BJ (cell line): ENCODE measurements at regions not wholly inside any gene's neighbourhood (a gene's known extent, or its start where the extent isn't known, plus 50 kb on each side); places are given as distances from the start of the nearest gene placed in this dataset.
A peak's percentile ranks its signal among the peaks of the same experiment; 100 is the strongest.

Experiments used
- CTCF ChIA-PET: fragments of 350-600 bp; formaldehyde crosslinking; extraction: SDS; loops from one replicate; lab custom pipeline; 2021; ENCODE audit warnings: antibody characterized with exemption, inconsistent platforms; lab: Yijun Ruan, JAX
- POLR2A ChIA-PET: fragments of 300-600 bp; sonication (Branson Sonifier 250); formaldehyde crosslinking; extraction: SDS; loops from one replicate; lab custom pipeline; 2021; ENCODE audit warnings: antibody characterized with exemption; lab: Charles Lee
- DNase-seq: peaks from one replicate; pipeline ENCODE4 v3.0.0-alpha.2; 2011; ENCODE audit warnings: low read depth
- H3K27me3 ChIP-seq: 2 replicates; pipeline ENCODE4 v1.6.0; 2011; ENCODE audit warnings: low read length; ENCODE audit not compliant: control insufficient read depth, insufficient read depth
- H3K36me3 ChIP-seq: 2 replicates; pipeline ENCODE4 v1.5.1; 2011; ENCODE audit warnings: low read length; ENCODE audit not compliant: control insufficient read depth, insufficient read depth
- H3K4me3 ChIP-seq: 2 replicates; pipeline ENCODE4 v1.5.1; 2011; ENCODE audit warnings: low read depth, mild to moderate bottlenecking, control low read depth, low read length
- TF ChIP-seq, protein P1 (sequence below): IDR thresholded peaks from 2 replicates; pipeline ENCODE4 v1.5.1; 2011; ENCODE audit warnings: low read depth, mild to moderate bottlenecking, control low read depth, inconsistent platforms, low read length, moderate library complexity; ENCODE audit not compliant: insufficient read depth

DNA sequence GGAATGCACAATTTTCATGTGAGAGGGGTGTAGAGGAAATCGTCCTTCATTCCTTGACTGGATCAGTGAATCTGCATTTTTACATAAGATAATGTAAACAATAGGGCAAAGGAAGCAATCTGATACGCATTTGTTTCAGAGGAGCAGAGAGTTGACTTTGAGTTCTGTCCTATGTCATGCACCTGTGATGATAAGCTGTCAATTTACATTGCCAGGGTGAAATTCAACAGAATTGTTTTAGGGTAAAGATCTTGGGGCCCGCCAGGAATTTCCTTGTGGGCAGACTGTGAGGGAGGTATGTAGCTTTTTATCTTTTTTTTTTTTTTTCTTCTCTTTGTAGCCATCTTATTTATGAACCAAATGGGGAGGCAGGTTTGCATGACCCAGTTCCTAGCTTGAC is 58.3 kb upstream of the LARP1 start:
- TF ChIP-seq, protein P1, sequence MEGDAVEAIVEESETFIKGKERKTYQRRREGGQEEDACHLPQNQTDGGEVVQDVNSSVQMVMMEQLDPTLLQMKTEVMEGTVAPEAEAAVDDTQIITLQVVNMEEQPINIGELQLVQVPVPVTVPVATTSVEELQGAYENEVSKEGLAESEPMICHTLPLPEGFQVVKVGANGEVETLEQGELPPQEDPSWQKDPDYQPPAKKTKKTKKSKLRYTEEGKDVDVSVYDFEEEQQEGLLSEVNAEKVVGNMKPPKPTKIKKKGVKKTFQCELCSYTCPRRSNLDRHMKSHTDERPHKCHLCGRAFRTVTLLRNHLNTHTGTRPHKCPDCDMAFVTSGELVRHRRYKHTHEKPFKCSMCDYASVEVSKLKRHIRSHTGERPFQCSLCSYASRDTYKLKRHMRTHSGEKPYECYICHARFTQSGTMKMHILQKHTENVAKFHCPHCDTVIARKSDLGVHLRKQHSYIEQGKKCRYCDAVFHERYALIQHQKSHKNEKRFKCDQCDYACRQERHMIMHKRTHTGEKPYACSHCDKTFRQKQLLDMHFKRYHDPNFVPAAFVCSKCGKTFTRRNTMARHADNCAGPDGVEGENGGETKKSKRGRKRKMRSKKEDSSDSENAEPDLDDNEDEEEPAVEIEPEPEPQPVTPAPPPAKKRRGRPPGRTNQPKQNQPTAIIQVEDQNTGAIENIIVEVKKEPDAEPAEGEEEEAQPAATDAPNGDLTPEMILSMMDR = no peak
- ChIA-PET POLR2A (no interaction called here), CTCF (no interaction called here)
- H3K27me3 ChIP-seq = no peaks in the 10 kb centered on the region; the same call in 1 of the 2 replicates
- no peak for DNase-seq
- H3K4me3 ChIP-seq = no peak overlapping the region
- H3K36me3 ChIP-seq = no peaks in the 10 kb centered on the region

DNA sequence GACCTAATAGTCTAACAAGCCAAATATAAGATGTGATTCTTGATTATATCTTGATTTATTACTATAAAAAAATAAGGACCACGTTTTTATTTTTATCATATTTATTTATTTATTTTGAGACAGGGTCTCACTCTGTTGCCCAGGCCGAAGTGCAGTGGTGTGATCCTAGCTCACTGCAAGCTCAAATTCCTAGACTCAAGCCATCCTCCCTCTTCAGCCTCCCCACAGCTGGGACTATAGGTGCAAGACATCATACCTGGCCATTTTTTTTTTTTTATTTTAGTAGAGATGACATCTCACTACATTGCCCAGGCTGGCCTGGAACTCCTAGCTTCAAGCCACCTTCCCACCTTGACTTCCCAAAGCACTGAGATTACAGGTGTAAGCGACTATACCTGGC is 61.0 kb upstream of the LARP1 start:
- POLR2A ChIA-PET = no interaction called here
- H3K36me3 ChIP-seq = no peaks in the 10 kb centered on the region
- H3K27me3 ChIP-seq = no peaks in the 10 kb centered on the region; the same call in 1 of the 2 replicates
- TF ChIP-seq, protein P1 = no peak
- no peak overlapping the region for H3K4me3 ChIP-seq
- CTCF ChIA-PET = no interaction called here
- DNase-seq = no peak

DNA sequence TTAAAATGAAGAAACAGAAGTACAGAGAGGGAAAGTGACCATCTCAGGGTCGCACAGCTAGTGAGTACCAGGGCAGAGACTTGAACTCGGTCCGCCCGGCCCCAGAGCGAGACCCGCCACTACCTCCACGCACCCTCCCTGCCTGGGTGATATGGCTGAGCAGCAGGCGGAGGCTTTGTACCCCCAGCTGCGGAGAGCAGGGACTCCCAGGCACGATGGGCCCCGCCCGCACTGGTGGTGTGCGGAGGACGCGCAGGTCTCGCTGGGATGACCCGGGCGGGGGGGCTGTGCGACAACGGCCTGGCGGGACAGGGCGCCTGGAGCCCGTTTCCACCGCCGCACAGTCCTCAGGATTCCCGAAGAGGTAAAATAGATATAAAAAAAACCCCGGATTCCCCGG is 64.7 kb upstream of the LARP1 start:
- no peak overlapping the region for H3K4me3 ChIP-seq
- TF ChIP-seq, protein P1 = no peak
- ChIA-PET POLR2A (no interaction called here), CTCF (interaction anchor here (1.1 kb wide), 1 partner anchor 13 kb away, joined by 4 read pairs; no protein-coding TSS in a partner anchor)
- no peaks in the 10 kb centered on the region for H3K36me3 ChIP-seq
- DNase-seq = no peak
- H3K27me3 ChIP-seq = no peaks in the 10 kb centered on the region

DNA sequence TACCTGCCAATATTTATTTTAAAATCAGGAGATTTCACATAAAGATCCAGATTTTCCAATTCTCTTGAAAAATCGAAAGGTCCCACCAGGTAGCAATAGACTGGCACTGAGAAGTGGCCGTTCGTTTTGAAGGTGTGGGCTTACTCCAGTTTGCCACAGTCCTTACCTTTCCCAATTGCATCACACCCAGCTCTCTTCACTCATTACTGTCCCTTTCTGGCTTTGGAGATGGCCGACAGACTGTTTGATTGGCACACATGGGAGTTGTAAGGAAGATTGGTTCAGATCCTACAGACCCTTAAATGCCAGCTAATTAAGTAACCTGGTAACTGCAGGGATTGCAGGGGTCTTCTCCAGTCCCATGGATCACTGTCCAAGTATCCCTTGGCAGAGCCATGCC is 68.7 kb upstream of the LARP1 start:
- Histone ChIP-seq H3K4me3 (no peak overlapping the region), H3K27me3 (no peaks in the 10 kb centered on the region), H3K36me3 (no peaks in the 10 kb centered on the region)
- DNase-seq = no peak
- ChIA-PET CTCF (interaction anchor here (0.9 kb wide), 1 partner anchor 9 kb away, joined by 3 read pairs; no protein-coding TSS in a partner anchor), POLR2A (no interaction called here)
- TF ChIP-seq, protein P1 = no peak

DNA sequence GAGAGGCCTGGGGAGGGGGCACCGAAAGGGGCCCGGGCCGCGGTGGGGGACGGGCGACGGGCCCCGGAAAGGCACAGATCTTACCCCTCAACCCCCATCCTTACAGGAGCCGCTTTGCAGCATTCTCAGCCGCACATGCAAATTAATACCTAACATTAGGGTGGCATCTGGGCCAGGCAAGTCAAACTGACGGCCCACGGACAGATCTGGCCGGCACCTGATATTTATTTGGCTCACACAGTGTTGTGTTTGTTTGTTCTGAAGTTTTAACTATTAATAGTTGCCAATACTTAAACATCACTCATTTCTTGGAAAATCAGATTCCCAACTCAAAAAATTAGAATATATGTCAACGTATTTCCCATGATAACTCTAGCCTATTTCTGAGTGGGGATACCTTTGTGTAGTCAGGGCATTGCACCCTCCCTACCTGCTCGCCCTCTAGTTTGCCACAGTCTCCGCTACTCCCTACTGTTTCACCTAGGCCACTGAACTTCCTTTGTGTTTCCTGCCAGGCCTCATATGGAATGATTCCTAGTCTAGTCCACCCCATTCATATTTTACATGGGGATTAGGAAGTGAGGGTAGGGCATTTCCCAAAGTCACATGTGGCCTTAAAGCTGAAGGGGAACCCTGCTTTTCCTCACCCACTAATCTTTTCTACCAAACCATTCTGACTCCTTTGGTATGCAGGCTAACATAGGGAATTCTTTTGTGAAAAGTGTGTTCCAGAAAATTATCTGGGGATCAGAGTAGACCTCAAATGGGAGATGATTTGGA is 71.9 kb upstream of the LARP1 start:
- TF ChIP-seq, protein P1 = no peak
- CTCF ChIA-PET = interaction anchor here (0.6 to 1.6 kb wide), 3 partner anchors 18 to 691 kb away, joined by 3 to 4 read pairs (median 3); no protein-coding TSS in a partner anchor
- Histone ChIP-seq H3K27me3 (no peaks in the 10 kb centered on the region), H3K4me3 (peak overlapping the region; percentile 58), H3K36me3 (no peaks in the 10 kb centered on the region)
- no peak for DNase-seq
- POLR2A ChIA-PET = interaction anchor here (0.5 to 1.0 kb wide), 3 partner anchors 9 to 111 kb away, joined by 3 to 11 read pairs (median 3); no protein-coding TSS in a partner anchor
